ENCODE measurements at regions not wholly inside any gene's neighbourhood (a gene's known extent, or its start where the extent isn't known, plus 50 kb on each side); places are given as distances from the start of the nearest gene placed in this dataset.

DNA sequence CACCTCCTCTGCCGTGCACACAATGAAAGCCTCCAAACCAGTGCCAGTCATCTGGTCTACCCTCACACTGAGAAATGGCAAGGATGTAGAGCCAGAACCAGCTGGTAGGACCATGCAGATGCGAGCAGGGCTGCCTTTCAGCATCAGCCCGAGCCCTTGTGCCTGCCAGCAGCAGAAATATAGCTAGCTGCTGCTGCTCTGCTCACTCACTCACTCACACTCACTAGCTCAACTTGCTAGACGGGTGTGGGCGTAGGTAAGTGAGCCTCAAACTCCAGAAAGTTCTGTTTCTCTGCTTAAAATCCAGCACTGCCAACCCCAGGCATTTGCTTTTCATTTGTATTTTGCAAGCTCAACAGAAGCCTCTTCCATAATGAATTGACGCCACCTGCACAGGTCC lies 114.0 kb downstream of the DRD1 start:
- TF ChIP-seq EZH2 (IDR thresholded peaks at IDR 0.05; ENCODE audit: insufficient read depth, poor library complexity, severe bottlenecking) (no peak), EZH2phosphoT487 (IDR thresholded peaks at IDR 0.05; ENCODE audit: insufficient read depth, low read depth) (no peak)
